Breast epithelium (tissue), 4 donors: ENCODE measurements at regions not wholly inside any gene's neighbourhood (a gene's known extent, or its start where the extent isn't known, plus 50 kb on each side); places are given as distances from the start of the nearest gene placed in this dataset.

Experiments
- DNase-seq, 2 donors: peaks; one replicate each; pipeline ENCODE4 v3.0.0-alpha.2; 2019; ENCODE audit warnings: low spot score in 2 of 2
- H3K27ac ChIP-seq, 2 donors: fragments of 200-600 bp; sonication (generic) in 1 of 2; one replicate each; pipeline ENCODE4 v1.5.1; 2016 to 2019; ENCODE audit warnings: mild to moderate bottlenecking in 1 of 2
- H3K27me3 ChIP-seq, 2 donors: fragments of 200-600 bp; sonication (generic) in 1 of 2; one replicate each; pipeline versions ENCODE4 v1.5.1 to v1.6.0; 2017 to 2019; ENCODE audit warnings: control low read depth in 1 of 2, mild to moderate bottlenecking in 1 of 2
- H3K36me3 ChIP-seq: fragments of 200-600 bp; one replicate; pipeline ENCODE4 v1.5.1; 2019
- H3K4me1 ChIP-seq, 2 donors: fragments of 200-600 bp; sonication (generic); one replicate each; pipeline ENCODE4 v1.5.1; 2016 to 2019; ENCODE audit warnings: control low read depth in 1 of 2
- H3K4me3 ChIP-seq, 3 donors: fragments of 200-600 bp; sonication (generic); 1 replicate in 2 of 3; 2 replicates in 1 of 3; pipeline ENCODE4 v1.5.1; 2016 to 2019; ENCODE audit warnings: mild to moderate bottlenecking in 3 of 3, moderate library complexity in 2 of 3
- H3K9me3 ChIP-seq, 2 donors: fragments of 200-600 bp; sonication (generic) in 1 of 2; one replicate each; pipeline ENCODE4 v1.5.1; 2016 to 2019; ENCODE audit warnings: control low read depth in 1 of 2
- POLR2A ChIP-seq: fragments of 450-650 bp; IDR thresholded peaks from one replicate; pipeline ENCODE4 v1.6.1; 2016; ENCODE audit warnings: antibody characterized with exemption, mild to moderate bottlenecking, moderate library complexity
- POLR2AphosphoS5 ChIP-seq, 3 donors: sonication (generic); formaldehyde crosslinking; IDR thresholded peaks; one replicate each; pipeline ENCODE4 v1.6.1; 2017; ENCODE audit warnings: antibody characterized with exemption in 3 of 3
- intact Hi-C: fragments of 100-400 bp; cut with DNase I; formaldehyde crosslinking; loops from one replicate; pipeline ENCODE4 v1.15.1; 2023; ENCODE audit warnings: low total_unique reads
- TF ChIP-seq, protein P1 (sequence below), 3 donors: fragments of 450-650 bp; IDR thresholded peaks; one replicate each; pipeline ENCODE4 v1.5.1; 2016 to 2017; ENCODE audit warnings: antibody characterized with exemption in 3 of 3, mild to moderate bottlenecking in 3 of 3, moderate library complexity in 3 of 3

DNA sequence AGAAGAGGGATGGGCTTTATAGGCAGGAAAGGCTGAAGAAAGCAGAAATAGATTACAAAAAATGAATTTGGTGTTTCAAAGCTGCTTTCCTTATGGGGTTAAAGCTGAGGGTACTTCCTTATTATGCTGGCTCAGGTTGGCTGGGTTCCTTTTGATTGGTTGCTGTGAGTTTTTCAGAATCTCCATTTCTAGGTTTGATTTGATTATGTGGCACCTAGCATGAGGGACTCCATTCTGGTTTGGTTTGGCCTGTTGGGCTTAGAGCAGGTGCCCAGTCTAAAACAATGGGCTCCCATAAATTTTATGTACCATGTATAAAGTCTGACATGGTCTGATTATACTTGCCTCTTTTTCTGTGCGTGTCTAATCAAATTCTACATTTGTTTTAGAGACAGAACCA, 362.7 kb downstream of the CXCL12 start:
- Histone ChIP-seq H3K4me3 (no peak overlapping the region), H3K27me3 (no peaks in the 10 kb centered on the region)
- intact Hi-C loops: no loop called here

DNA sequence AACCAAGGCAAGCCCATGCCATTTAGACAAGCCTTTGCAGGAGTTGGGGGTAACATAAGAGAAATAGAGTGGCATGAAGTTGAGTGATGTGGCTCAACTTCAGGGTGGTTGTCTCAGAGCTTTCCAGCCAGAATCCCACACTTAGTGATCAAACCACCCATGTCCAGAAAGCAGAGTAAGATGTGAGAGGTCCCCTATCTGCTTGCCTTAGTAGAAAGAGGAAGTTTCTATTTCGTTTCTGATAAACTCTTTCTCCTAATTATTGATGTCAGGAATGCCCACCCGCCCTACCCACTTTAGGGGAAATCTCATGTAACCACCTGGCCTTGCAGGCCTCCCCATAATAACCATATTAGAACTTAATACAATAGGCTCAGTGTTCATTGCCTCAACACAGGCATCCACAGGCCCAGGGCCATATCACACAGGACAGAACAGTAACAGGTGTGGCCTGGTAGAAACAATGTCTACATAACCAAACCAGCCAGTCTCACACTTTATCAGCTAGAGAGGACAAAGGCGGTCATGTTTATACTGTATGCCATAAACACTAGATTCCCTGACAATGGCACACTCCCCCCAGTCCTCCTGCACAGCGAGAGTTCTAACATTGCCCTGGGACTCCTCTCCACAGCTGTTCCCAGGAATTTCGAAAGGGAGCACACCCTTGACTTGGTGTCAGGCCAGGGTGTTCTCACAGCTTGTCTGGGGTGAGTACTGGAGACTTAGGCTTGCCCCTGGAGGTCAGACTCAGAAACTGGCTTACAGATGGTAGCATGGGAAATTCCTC, 364.4 kb downstream of the CXCL12 start:
- DNase-seq: no peak
- H3K4me3 ChIP-seq: no peak overlapping the region
- H3K36me3 ChIP-seq: no peaks in the 10 kb centered on the region
- no peak overlapping the region for H3K27ac ChIP-seq
- TF ChIP-seq, protein P1, sequence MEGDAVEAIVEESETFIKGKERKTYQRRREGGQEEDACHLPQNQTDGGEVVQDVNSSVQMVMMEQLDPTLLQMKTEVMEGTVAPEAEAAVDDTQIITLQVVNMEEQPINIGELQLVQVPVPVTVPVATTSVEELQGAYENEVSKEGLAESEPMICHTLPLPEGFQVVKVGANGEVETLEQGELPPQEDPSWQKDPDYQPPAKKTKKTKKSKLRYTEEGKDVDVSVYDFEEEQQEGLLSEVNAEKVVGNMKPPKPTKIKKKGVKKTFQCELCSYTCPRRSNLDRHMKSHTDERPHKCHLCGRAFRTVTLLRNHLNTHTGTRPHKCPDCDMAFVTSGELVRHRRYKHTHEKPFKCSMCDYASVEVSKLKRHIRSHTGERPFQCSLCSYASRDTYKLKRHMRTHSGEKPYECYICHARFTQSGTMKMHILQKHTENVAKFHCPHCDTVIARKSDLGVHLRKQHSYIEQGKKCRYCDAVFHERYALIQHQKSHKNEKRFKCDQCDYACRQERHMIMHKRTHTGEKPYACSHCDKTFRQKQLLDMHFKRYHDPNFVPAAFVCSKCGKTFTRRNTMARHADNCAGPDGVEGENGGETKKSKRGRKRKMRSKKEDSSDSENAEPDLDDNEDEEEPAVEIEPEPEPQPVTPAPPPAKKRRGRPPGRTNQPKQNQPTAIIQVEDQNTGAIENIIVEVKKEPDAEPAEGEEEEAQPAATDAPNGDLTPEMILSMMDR (IDR thresholded peaks at IDR 0.05): no peak
- TF ChIP-seq POLR2A (no peak), POLR2AphosphoS5 (IDR thresholded peaks at IDR 0.05) (no peak)
- no peaks in the 10 kb centered on the region for H3K27me3 ChIP-seq
- no peaks in the 10 kb centered on the region for H3K4me1 ChIP-seq
- intact Hi-C loops: no loop called here
- peaks cover 5 to 7% of the 10 kb centered on the region in 2 donors for H3K9me3 ChIP-seq

More for the DNA sequence above, 362.7 kb downstream of the CXCL12 start:
- Histone ChIP-seq H3K4me1 (no peaks in the 10 kb centered on the region), H3K27ac (no peak overlapping the region), H3K36me3 (no peaks in the 10 kb centered on the region), H3K9me3 (peaks cover 5 to 7% of the 10 kb centered on the region in 2 donors)
- no peak for DNase-seq
- TF ChIP-seq, protein P1 (IDR thresholded peaks at IDR 0.05): no peak
- TF ChIP-seq POLR2A (no peak), POLR2AphosphoS5 (IDR thresholded peaks at IDR 0.05) (no peak)

GRCh38 chr10:44017483-44018145, 367.3 kb downstream of the CXCL12 start:
- H3K9me3 ChIP-seq: no peaks in the 10 kb centered on the region
- peak overlapping the region in 1 of 2 donors; percentile 72 for H3K27ac ChIP-seq
- H3K27me3 ChIP-seq: no peaks in the 10 kb centered on the region
- intact Hi-C loops: no loop called here
- no peak for DNase-seq
- no peaks in the 10 kb centered on the region for H3K36me3 ChIP-seq
- TF ChIP-seq POLR2A (no peak), POLR2AphosphoS5 (IDR thresholded peaks at IDR 0.05) (no peak)
- TF ChIP-seq, protein P1 (IDR thresholded peaks at IDR 0.05): no peak
- no peaks in the 10 kb centered on the region for H3K4me1 ChIP-seq
- H3K4me3 ChIP-seq: no peak overlapping the region

GRCh38 chr10:44016589-44017482, 368.1 kb downstream of the CXCL12 start:
- Histone ChIP-seq H3K36me3 (no peaks in the 10 kb centered on the region), H3K27me3 (no peaks in the 10 kb centered on the region), H3K4me3 (no peak overlapping the region), H3K4me1 (no peaks in the 10 kb centered on the region), H3K27ac (peak overlapping the region; percentile 42 to 72), H3K9me3 (no peaks in the 10 kb centered on the region)
- intact Hi-C loops: no loop called here
- DNase-seq: no peak
- TF ChIP-seq POLR2AphosphoS5 (IDR thresholded peaks at IDR 0.05): no peak
- no peak for TF ChIP-seq POLR2A
- TF ChIP-seq, protein P1 (IDR thresholded peaks at IDR 0.05): no peak
